ENCODE measurements at regions not wholly inside any gene's neighbourhood (a gene's known extent, or its start where the extent isn't known, plus 50 kb on each side); places are given as distances from the start of the nearest gene placed in this dataset.

DNA sequence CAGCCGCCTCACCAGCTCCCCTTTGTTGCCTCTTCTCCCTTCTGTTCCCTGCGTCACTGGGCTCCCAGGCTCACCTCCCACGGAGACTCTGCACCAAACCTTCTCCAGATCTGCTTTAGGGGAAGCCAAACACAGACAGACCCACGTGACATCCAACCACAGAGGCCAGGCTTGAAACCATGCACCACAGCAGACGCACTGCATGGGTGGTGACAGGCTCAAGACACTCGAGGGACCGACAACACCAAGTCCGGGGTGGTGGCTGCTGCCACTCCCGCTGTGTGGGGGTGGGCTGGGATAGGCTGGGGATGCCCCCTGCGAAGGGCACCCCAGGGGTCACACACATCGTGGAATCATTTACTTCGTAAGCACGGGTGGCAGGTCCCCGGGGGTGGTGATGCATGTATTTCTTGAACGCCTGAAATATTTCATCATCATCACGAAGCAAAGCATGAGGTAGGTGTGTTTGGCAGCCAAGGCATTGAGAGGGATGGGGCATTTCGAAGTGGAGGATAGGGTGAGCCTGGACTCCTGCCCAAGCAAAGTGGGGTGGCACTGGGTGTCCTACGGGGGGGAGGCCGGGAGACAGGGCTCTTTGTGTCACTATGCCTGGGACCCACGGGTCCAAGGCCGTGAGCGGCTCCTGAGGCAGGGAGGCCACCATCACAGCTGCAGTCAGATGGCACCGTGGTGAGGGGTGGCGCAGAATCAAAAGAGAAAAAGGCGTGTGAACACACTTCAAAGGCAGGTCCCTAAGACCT lies 66.8 kb upstream of the RFLNA start:
- TF ChIP-seq, protein P1, sequence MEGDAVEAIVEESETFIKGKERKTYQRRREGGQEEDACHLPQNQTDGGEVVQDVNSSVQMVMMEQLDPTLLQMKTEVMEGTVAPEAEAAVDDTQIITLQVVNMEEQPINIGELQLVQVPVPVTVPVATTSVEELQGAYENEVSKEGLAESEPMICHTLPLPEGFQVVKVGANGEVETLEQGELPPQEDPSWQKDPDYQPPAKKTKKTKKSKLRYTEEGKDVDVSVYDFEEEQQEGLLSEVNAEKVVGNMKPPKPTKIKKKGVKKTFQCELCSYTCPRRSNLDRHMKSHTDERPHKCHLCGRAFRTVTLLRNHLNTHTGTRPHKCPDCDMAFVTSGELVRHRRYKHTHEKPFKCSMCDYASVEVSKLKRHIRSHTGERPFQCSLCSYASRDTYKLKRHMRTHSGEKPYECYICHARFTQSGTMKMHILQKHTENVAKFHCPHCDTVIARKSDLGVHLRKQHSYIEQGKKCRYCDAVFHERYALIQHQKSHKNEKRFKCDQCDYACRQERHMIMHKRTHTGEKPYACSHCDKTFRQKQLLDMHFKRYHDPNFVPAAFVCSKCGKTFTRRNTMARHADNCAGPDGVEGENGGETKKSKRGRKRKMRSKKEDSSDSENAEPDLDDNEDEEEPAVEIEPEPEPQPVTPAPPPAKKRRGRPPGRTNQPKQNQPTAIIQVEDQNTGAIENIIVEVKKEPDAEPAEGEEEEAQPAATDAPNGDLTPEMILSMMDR (IDR thresholded peaks at IDR 0.05): no peak
- Mint-ChIP-seq H3K4me3 (no peak overlapping the region), H3K9me3 (peaks cover 18% of the 10 kb centered on the region), H3K36me3 (ENCODE audit: low read depth) (peaks cover 19% of the 10 kb centered on the region), H3K4me1 (ENCODE audit: low read depth) (peaks cover 12% of the 10 kb centered on the region), H3K27ac (no peak overlapping the region), H3K27me3 (ENCODE audit: insufficient read depth) (peaks cover 27% of the 10 kb centered on the region)
- no peak for DNase-seq

DNA sequence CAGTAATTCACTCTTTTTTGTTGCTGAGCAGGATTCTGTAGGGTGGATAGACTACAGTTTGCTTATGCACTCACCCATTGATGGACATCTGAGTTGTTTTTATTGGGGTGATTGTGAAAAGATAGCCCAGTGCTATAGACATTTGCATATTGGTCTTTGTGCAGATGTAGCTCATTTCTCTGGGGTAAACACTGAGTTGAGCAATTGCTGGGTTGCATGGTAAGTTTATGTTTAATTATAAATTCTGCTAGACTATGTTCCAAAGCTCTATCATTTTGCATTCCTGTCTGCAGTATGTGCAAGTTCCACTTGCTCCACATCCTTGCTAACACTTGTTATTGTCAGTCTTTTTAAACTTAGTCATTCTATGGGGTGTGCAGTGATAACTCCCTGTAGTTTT lies 65.4 kb upstream of the RFLNA start:
- no peak overlapping the region for H3K27ac Mint-ChIP-seq
- TF ChIP-seq, protein P1 (IDR thresholded peaks at IDR 0.05): no peak
- peaks cover 19% of the 10 kb centered on the region for H3K36me3 Mint-ChIP-seq (ENCODE audit: low read depth)
- H3K4me1 Mint-ChIP-seq (ENCODE audit: low read depth): peaks cover 26% of the 10 kb centered on the region
- peaks cover 18% of the 10 kb centered on the region for H3K9me3 Mint-ChIP-seq
- DNase-seq: no peak
- H3K4me3 Mint-ChIP-seq: no peak overlapping the region
- peaks cover 19% of the 10 kb centered on the region for H3K27me3 Mint-ChIP-seq (ENCODE audit: insufficient read depth)

DNA sequence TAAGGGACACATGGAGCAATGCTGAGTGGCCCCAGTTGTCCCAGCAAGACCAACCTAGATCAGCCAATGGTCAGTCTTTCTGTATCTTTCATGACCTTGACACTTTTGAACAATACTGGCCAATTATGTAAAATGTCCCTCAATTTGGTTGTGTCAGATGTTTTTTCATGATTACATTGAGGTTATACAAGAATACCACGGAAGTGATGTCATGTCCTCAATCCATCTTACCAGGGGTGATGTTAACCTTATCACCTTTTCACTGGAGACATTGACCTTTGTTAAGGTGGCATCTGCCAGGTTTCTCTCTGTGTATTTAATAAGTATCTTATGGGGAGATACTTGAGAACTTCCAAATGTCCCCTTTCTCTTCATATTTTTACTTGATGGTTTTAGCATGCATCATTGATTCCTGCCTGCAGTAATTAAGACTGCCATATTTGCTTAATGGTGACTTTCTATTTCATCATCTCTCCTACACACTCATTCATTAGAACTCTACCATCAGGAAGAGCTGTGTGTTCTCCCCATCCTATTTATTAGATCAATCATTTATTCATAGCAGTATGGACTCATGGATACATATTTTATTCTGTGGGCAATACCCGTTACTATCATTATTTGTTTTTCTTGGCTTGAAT lies 64.7 kb upstream of the RFLNA start:
- Mint-ChIP-seq H3K36me3 (ENCODE audit: low read depth) (peaks cover 25% of the 10 kb centered on the region), H3K4me3 (no peak overlapping the region), H3K27me3 (ENCODE audit: insufficient read depth) (peaks cover 12% of the 10 kb centered on the region), H3K27ac (no peak overlapping the region), H3K9me3 (peaks cover 23% of the 10 kb centered on the region), H3K4me1 (ENCODE audit: low read depth) (peaks cover 33% of the 10 kb centered on the region)
- DNase-seq: no peak
- TF ChIP-seq, protein P1 (IDR thresholded peaks at IDR 0.05): no peak

DNA sequence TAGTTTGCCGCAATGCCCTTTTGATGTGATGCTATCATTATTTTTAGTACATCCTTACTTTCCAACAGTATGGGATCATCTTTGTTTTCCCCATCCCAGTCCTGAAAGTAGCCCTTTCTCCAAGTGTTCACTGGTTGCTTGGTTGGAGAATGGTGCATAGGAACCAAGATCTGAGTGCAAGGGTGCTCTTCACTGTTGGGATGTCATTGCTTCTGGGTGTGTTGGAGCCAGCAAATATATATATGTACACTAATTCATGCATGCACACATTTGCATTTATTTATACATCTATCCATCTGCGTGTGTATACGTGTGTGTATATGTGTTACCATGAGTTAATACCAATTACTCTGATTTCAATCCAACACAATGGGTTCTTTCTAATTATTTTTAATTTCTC lies 64.1 kb upstream of the RFLNA start:
- peaks cover 23% of the 10 kb centered on the region for H3K9me3 Mint-ChIP-seq
- no peak for DNase-seq
- no peak overlapping the region for H3K27ac Mint-ChIP-seq
- peaks cover 26% of the 10 kb centered on the region for H3K36me3 Mint-ChIP-seq (ENCODE audit: low read depth)
- TF ChIP-seq, protein P1 (IDR thresholded peaks at IDR 0.05): no peak
- H3K4me3 Mint-ChIP-seq: no peak overlapping the region
- peaks cover 12% of the 10 kb centered on the region for H3K27me3 Mint-ChIP-seq (ENCODE audit: insufficient read depth)
- H3K4me1 Mint-ChIP-seq (ENCODE audit: low read depth): peaks cover 34% of the 10 kb centered on the region

DNA sequence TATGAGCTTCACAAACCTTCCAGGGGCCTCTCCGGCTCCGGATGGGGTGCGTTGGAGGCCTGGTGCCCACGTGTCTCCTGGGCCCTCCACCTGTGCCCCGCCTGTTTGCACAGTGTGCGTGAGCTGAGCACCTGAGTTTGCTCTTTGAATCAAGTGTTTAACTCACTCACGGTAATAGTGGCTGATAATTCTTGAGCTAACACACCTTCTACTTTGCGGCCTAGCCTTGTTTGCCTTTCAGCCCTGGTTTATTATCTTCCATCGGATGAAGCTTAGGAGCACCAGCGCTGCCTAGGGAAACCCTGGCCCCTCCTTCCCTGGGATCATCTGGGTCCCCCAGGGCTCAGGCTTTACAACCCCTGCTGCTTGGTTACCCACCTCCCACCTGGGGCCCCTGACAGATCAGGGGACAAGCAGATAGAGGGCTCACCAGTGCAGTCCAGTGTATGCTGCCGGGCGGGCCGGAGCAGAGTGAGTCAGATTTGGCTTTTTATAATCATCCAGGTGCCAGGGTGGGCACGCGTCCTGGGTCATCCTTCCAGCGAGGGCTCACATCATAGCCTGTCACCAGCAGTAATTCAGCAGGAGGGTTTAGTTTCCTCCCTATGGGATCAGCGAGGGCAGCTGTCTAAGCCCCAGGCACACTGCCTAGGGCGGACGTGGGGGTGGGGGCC lies 62.8 kb upstream of the RFLNA start:
- Mint-ChIP-seq H3K27ac (no peak overlapping the region), H3K4me3 (no peak overlapping the region), H3K27me3 (ENCODE audit: insufficient read depth) (peaks cover 11% of the 10 kb centered on the region), H3K4me1 (ENCODE audit: low read depth) (peaks cover 44% of the 10 kb centered on the region), H3K36me3 (ENCODE audit: low read depth) (peaks cover 27% of the 10 kb centered on the region), H3K9me3 (peaks cover 23% of the 10 kb centered on the region)
- no peak for DNase-seq
- TF ChIP-seq, protein P1 (IDR thresholded peaks at IDR 0.05): no peak

Data from HFFc6 (cell line).